ENCODE measurements at regions not wholly inside any gene's neighbourhood (a gene's known extent, or its start where the extent isn't known, plus 50 kb on each side); places are given as distances from the start of the nearest gene placed in this dataset.
A peak's percentile ranks its signal among the peaks of the same experiment; 100 is the strongest.

DNA sequence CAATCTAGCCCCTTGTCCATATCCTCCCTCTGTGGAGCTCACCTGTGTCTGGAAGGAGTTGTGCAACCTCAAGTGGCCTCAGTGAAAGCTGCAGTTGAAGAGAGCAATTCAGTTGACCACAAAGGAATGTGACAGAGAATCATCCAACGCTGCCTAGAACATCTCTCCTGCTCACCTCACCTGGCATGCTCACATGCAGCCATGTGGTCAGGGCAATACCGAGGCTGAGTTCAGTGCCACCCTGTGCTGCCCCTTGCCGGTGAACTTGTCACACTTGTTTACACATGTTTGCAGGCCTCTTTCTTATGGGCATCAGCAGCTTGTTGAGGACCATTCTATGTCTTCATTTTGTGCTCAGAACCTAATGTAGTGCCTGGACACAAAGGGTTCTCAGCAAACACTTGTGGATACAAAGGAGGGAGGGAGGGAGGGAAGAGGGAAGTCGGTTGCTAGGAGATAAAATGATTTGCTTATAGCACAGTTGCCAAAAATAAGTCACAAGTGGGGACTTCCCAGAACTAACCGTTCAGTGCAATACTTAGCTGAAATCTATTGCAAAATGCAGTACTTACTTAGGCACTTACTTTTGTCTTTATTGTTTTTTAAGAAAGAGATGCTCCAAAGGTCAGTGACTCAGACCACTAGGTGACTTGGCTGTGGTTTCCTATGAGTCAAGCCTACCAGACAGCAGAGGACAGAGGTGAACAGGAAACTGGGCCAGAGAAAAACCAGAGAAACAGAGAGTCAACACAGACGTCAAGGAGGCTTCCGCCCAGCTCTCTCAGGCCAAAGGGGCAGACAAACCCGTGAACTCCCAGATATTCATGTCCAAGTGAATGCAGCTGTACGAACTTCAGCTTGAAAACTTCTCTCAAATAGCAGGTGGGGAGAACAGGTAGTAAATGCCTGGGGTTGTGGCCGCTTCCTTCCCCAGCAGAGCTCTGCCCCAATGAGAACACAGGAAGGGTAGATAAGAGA lies 227.8 kb upstream of the CTNNB1 start:
- Histone ChIP-seq H3K27me3 (ENCODE audit: control insufficient read depth in 5 of 5, insufficient read depth in 4 of 5, low read length in 5 of 5) (no peaks in the 10 kb centered on the region), H3K4me1 (ENCODE audit: control insufficient read depth in 5 of 5, insufficient read depth in 5 of 5, low read length in 5 of 5) (peaks cover 9 to 42% (median 23%) of the 10 kb centered on the region in 5 donors), H3K36me3 (ENCODE audit: control insufficient read depth in 5 of 5, insufficient read depth in 5 of 5, low read length in 5 of 5) (no peaks in the 10 kb centered on the region), H3K4me3 (ENCODE audit: low read depth in 1 of 5, low read length in 5 of 5) (peak overlapping the region in 2 of 5 donors; percentile 3 to 36), H3K27ac (ENCODE audit: low read depth, low read length) (peak overlapping the region; percentile 76), H3K9ac (ENCODE audit: low read length in 5 of 5) (no peak overlapping the region), H3K9me3 (ENCODE audit: control insufficient read depth in 5 of 5, low read length in 5 of 5) (no peaks in the 10 kb centered on the region)

GRCh38 chr3:40972350-40972749 lies 227.0 kb upstream of the CTNNB1 start:
- H3K27me3 ChIP-seq (ENCODE audit: control insufficient read depth in 5 of 5, insufficient read depth in 4 of 5, low read length in 5 of 5): no peaks in the 10 kb centered on the region
- no peak overlapping the region for H3K9ac ChIP-seq (ENCODE audit: low read length in 5 of 5)
- peaks cover 9 to 45% (median 23%) of the 10 kb centered on the region in 5 donors for H3K4me1 ChIP-seq (ENCODE audit: control insufficient read depth in 5 of 5, insufficient read depth in 5 of 5, low read length in 5 of 5)
- H3K4me3 ChIP-seq (ENCODE audit: low read depth in 1 of 5, low read length in 5 of 5): no peak overlapping the region
- peak overlapping the region; percentile 76 for H3K27ac ChIP-seq (ENCODE audit: low read depth, low read length)
- H3K9me3 ChIP-seq (ENCODE audit: control insufficient read depth in 5 of 5, low read length in 5 of 5): no peaks in the 10 kb centered on the region
- H3K36me3 ChIP-seq (ENCODE audit: control insufficient read depth in 5 of 5, insufficient read depth in 5 of 5, low read length in 5 of 5): no peaks in the 10 kb centered on the region

DNA sequence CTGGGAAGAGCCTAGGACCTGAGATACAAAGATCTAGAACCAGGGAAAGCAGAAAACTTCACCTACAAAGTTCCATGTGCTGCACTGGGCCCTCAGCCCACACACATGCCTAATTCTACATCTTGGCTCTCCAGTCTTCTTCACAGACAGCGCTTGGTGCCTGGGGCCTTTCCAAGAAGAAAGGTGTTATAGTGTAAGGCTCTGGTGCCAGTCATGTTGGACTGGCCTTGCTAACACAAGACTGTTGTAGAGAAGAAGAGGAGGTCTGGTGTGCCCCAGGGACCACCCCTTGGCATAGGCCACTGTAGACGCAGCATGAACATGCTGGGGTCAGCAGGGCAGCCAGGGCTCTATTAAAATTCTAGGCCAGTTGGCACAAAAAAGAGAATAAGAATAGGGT lies 226.2 kb upstream of the CTNNB1 start:
- Histone ChIP-seq H3K9me3 (ENCODE audit: control insufficient read depth in 5 of 5, low read length in 5 of 5) (no peaks in the 10 kb centered on the region), H3K4me1 (ENCODE audit: control insufficient read depth in 5 of 5, insufficient read depth in 5 of 5, low read length in 5 of 5) (peaks cover 9 to 45% (median 23%) of the 10 kb centered on the region in 5 donors), H3K9ac (ENCODE audit: low read length in 5 of 5) (no peak overlapping the region), H3K36me3 (ENCODE audit: control insufficient read depth in 5 of 5, insufficient read depth in 5 of 5, low read length in 5 of 5) (no peaks in the 10 kb centered on the region), H3K27ac (ENCODE audit: low read depth, low read length) (no peak overlapping the region), H3K4me3 (ENCODE audit: low read depth in 1 of 5, low read length in 5 of 5) (no peak overlapping the region), H3K27me3 (ENCODE audit: control insufficient read depth in 5 of 5, insufficient read depth in 4 of 5, low read length in 5 of 5) (no peaks in the 10 kb centered on the region)

DNA sequence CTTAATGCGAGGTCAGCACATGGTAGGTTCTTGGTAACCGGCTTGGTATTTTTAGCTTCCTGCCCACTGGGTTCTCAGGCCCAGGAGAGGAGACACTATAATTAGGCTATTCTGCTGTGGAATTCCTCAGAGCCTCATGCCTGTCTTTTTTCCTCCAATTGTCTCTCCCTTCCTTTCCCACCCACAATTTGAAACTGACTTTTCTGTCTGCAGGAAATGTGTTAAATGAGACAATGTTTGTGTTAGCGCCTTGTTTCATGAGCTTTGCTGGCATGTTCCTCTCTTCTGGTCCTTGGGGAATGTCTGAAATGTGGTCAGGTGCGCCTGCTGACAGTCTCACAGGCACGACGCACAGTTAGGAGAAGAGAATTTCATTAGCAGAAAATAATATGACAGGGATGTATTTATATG lies 223.6 kb upstream of the CTNNB1 start:
- H3K4me3 ChIP-seq (ENCODE audit: low read depth in 1 of 5, low read length in 5 of 5): no peak overlapping the region
- H3K4me1 ChIP-seq (ENCODE audit: control insufficient read depth in 5 of 5, insufficient read depth in 5 of 5, low read length in 5 of 5): peaks cover 9 to 38% (median 20%) of the 10 kb centered on the region in 5 donors
- H3K9ac ChIP-seq (ENCODE audit: low read length in 5 of 5): no peak overlapping the region
- H3K27me3 ChIP-seq (ENCODE audit: control insufficient read depth in 5 of 5, insufficient read depth in 4 of 5, low read length in 5 of 5): no peaks in the 10 kb centered on the region
- H3K27ac ChIP-seq (ENCODE audit: low read depth, low read length): peak overlapping the region; percentile 70
- H3K36me3 ChIP-seq (ENCODE audit: control insufficient read depth in 5 of 5, insufficient read depth in 5 of 5, low read length in 5 of 5): no peaks in the 10 kb centered on the region
- H3K9me3 ChIP-seq (ENCODE audit: control insufficient read depth in 5 of 5, low read length in 5 of 5): no peaks in the 10 kb centered on the region

DNA sequence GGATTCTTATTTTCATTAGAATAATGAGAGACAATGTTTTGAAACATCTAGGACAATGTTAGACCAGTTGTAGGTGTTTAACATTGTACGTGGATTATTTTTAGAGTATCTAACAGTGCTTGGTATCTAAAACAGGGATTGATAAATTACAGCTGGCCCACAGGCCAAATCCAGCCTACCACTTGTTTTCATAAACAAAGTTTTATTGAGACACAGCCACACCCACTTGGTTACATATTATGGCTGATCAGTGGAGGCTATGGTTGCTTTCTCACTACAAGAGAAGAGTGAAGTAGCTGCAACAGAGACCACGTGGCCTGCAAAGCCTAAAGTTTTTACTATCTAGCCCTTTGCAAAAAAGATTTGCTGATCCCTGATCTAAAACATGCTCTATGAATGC lies 223.1 kb upstream of the CTNNB1 start:
- H3K27me3 ChIP-seq (ENCODE audit: control insufficient read depth in 5 of 5, insufficient read depth in 4 of 5, low read length in 5 of 5): no peaks in the 10 kb centered on the region
- no peaks in the 10 kb centered on the region for H3K36me3 ChIP-seq (ENCODE audit: control insufficient read depth in 5 of 5, insufficient read depth in 5 of 5, low read length in 5 of 5)
- H3K9me3 ChIP-seq (ENCODE audit: control insufficient read depth in 5 of 5, low read length in 5 of 5): no peaks in the 10 kb centered on the region
- H3K27ac ChIP-seq (ENCODE audit: low read depth, low read length): peak overlapping the region; percentile 59
- H3K9ac ChIP-seq (ENCODE audit: low read length in 5 of 5): no peak overlapping the region
- H3K4me3 ChIP-seq (ENCODE audit: low read depth in 1 of 5, low read length in 5 of 5): no peak overlapping the region
- peaks cover 6 to 33% (median 15%) of the 10 kb centered on the region in 5 donors for H3K4me1 ChIP-seq (ENCODE audit: control insufficient read depth in 5 of 5, insufficient read depth in 5 of 5, low read length in 5 of 5)

- Histone ChIP-seq H3K4me1 (ENCODE audit: control insufficient read depth in 5 of 5, insufficient read depth in 5 of 5, low read length in 5 of 5) (peaks cover 0 to 18% (median 0%) of the 10 kb centered on the region in 5 donors), H3K9me3 (ENCODE audit: control insufficient read depth in 5 of 5, low read length in 5 of 5) (no peaks in the 10 kb centered on the region), H3K27ac (ENCODE audit: low read depth, low read length) (no peak overlapping the region), H3K4me3 (ENCODE audit: low read depth in 1 of 5, low read length in 5 of 5) (no peak overlapping the region), H3K9ac (ENCODE audit: low read length in 5 of 5) (no peak overlapping the region), H3K36me3 (ENCODE audit: control insufficient read depth in 5 of 5, insufficient read depth in 5 of 5, low read length in 5 of 5) (no peaks in the 10 kb centered on the region), H3K27me3 (ENCODE audit: control insufficient read depth in 5 of 5, insufficient read depth in 4 of 5, low read length in 5 of 5) (no peaks in the 10 kb centered on the region)
Observed at GRCh38 chr3:40978442-40978841, 220.9 kb upstream of the CTNNB1 start.

DNA sequence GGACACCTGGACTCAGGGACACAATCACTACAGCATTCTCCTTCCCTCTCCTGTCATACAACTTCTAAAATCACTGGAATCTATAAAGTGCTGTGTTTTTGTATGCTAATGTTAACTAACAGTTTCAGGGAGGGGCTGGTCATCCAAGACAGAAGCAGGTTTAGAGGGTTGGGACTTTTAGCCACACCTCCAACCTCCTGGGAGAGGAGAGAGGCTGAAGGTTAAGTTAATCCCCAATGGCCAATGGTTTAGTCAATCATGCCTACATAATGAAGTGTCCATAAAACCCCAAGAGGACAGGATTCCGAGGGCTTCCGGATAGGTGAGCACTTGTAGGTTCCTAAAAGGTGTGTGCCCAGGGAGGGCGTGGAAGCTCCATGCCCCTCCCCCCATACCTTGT lies 219.3 kb upstream of the CTNNB1 start:
- H3K4me3 ChIP-seq (ENCODE audit: low read depth in 1 of 5, low read length in 5 of 5): no peak overlapping the region
- no peaks in the 10 kb centered on the region for H3K9me3 ChIP-seq (ENCODE audit: control insufficient read depth in 5 of 5, low read length in 5 of 5)
- H3K27ac ChIP-seq (ENCODE audit: low read depth, low read length): no peak overlapping the region

DNA sequence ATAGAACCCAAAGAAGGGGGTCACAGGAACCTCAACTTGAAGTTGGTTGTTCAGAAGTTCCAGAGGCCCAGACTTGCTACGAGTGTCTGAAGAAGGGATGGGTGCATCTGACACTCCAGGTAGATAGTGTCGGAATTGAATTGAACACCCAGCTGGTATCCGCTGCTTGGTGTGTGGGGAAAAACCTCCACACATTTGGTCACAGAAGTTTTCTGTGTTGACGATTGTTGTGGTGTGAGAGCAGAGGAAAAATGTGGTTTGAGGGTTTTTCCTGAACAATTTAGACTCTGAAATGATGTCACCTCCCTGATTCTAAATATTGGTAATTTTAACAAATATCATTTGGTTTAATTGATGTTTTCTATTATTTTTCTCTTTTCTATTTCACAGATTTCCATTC lies 218.8 kb upstream of the CTNNB1 start:
- no peak overlapping the region for H3K27ac ChIP-seq (ENCODE audit: low read depth, low read length)
- H3K9ac ChIP-seq (ENCODE audit: low read length in 5 of 5): no peak overlapping the region
- peaks cover 0 to 11% (median 0%) of the 10 kb centered on the region in 5 donors for H3K4me1 ChIP-seq (ENCODE audit: control insufficient read depth in 5 of 5, insufficient read depth in 5 of 5, low read length in 5 of 5)
- no peaks in the 10 kb centered on the region for H3K9me3 ChIP-seq (ENCODE audit: control insufficient read depth in 5 of 5, low read length in 5 of 5)
- H3K36me3 ChIP-seq (ENCODE audit: control insufficient read depth in 5 of 5, insufficient read depth in 5 of 5, low read length in 5 of 5): no peaks in the 10 kb centered on the region
- no peaks in the 10 kb centered on the region for H3K27me3 ChIP-seq (ENCODE audit: control insufficient read depth in 5 of 5, insufficient read depth in 4 of 5, low read length in 5 of 5)
- no peak overlapping the region for H3K4me3 ChIP-seq (ENCODE audit: low read depth in 1 of 5, low read length in 5 of 5)

More for the DNA sequence above, 219.3 kb upstream of the CTNNB1 start:
- Histone ChIP-seq H3K4me1 (ENCODE audit: control insufficient read depth in 5 of 5, insufficient read depth in 5 of 5, low read length in 5 of 5) (peaks cover 0 to 16% (median 0%) of the 10 kb centered on the region in 5 donors), H3K36me3 (ENCODE audit: control insufficient read depth in 5 of 5, insufficient read depth in 5 of 5, low read length in 5 of 5) (no peaks in the 10 kb centered on the region), H3K27me3 (ENCODE audit: control insufficient read depth in 5 of 5, insufficient read depth in 4 of 5, low read length in 5 of 5) (no peaks in the 10 kb centered on the region), H3K9ac (ENCODE audit: low read length in 5 of 5) (no peak overlapping the region)

DNA sequence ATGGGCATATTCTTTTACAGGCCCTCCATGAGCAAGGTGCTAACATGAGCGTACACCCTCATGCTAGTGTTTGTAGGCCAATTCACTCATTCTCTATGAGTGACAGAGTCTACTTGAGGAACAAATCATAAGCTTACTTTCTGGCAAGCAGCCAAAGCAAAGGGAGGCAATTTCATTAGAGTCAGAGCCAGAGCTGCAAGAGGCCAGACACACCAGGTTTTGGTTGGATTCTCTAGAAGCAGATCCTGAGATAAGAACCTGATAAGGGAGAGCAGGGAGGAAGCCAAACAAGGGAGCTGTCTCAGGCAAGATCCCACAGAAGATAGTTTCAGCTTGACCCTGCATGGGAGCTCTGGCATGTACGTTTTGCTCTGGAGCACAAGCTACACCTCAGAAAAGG lies 214.1 kb upstream of the CTNNB1 start:
- Histone ChIP-seq H3K36me3 (ENCODE audit: control insufficient read depth in 5 of 5, insufficient read depth in 5 of 5, low read length in 5 of 5) (no peaks in the 10 kb centered on the region), H3K4me3 (ENCODE audit: low read depth in 1 of 5, low read length in 5 of 5) (no peak overlapping the region)

DNA sequence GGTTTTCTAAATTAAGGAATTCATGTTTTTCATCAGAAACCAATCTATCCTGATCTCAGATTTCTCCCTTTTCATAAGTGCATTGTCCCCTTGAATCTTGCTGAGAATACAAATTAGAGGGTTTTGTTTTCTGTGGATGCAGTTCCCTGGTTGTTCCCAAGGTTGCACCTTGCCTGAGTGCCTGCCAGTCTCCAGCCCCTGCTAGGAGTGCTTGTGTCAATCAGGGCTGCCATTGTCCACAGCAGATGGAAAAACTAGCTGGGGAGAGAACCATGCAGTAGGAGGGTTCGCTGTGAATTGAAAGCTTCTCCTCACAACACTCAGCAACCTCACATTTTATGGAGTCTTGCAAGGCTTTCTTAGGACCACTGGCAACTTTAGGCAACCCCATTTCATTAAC lies 210.8 kb upstream of the CTNNB1 start:
- Histone ChIP-seq H3K27ac (ENCODE audit: low read depth, low read length) (no peak overlapping the region), H3K4me3 (ENCODE audit: low read depth in 1 of 5, low read length in 5 of 5) (no peak overlapping the region)

More for the DNA sequence above, 214.1 kb upstream of the CTNNB1 start:
- H3K27me3 ChIP-seq (ENCODE audit: control insufficient read depth in 5 of 5, insufficient read depth in 4 of 5, low read length in 5 of 5): no peaks in the 10 kb centered on the region
- no peak overlapping the region for H3K9ac ChIP-seq (ENCODE audit: low read length in 5 of 5)
- H3K27ac ChIP-seq (ENCODE audit: low read depth, low read length): no peak overlapping the region
- no peaks in the 10 kb centered on the region for H3K9me3 ChIP-seq (ENCODE audit: control insufficient read depth in 5 of 5, low read length in 5 of 5)
- H3K4me1 ChIP-seq (ENCODE audit: control insufficient read depth in 5 of 5, insufficient read depth in 5 of 5, low read length in 5 of 5): peaks cover 0 to 4% (median 0%) of the 10 kb centered on the region in 5 donors

More for the DNA sequence above, 210.8 kb upstream of the CTNNB1 start:
- Histone ChIP-seq H3K4me1 (ENCODE audit: control insufficient read depth in 5 of 5, insufficient read depth in 5 of 5, low read length in 5 of 5) (peaks cover 0 to 4% (median 0%) of the 10 kb centered on the region in 5 donors), H3K27me3 (ENCODE audit: control insufficient read depth in 5 of 5, insufficient read depth in 4 of 5, low read length in 5 of 5) (no peaks in the 10 kb centered on the region), H3K36me3 (ENCODE audit: control insufficient read depth in 5 of 5, insufficient read depth in 5 of 5, low read length in 5 of 5) (no peaks in the 10 kb centered on the region), H3K9ac (ENCODE audit: low read length in 5 of 5) (no peak overlapping the region), H3K9me3 (ENCODE audit: control insufficient read depth in 5 of 5, low read length in 5 of 5) (no peaks in the 10 kb centered on the region)
